CD14-positive monocyte (primary cell): ENCODE measurements at regions not wholly inside any gene's neighbourhood (a gene's known extent, or its start where the extent isn't known, plus 50 kb on each side); places are given as distances from the start of the nearest gene placed in this dataset.

Experiments
- DNase-seq, 3 donors: peaks; one replicate each; pipeline ENCODE4 v3.0.0-alpha.2; 2011 to 2022
- H2AFZ ChIP-seq: 2 replicates; pipeline ENCODE4 v1.6.0; 2012; ENCODE audit warnings: mild to moderate bottlenecking, low read depth, low read length, inconsistent platforms; ENCODE audit not compliant: insufficient read depth, poor library complexity, severe bottlenecking
- H3K27ac ChIP-seq, 2 donors: 1 replicate in 1 of 2; 2 replicates in 1 of 2; pipeline ENCODE4 v1.5.1; 2012 to 2013; ENCODE audit warnings: low read length in 2 of 2, control low read depth in 1 of 2, inconsistent platforms in 1 of 2, low read depth in 1 of 2, mild to moderate bottlenecking in 1 of 2
- H3K27me3 ChIP-seq, 2 donors: one replicate each; pipeline versions ENCODE4 v1.6.0 to v1.6.1; 2011 to 2013; ENCODE audit warnings: low read length in 2 of 2; ENCODE audit not compliant: control insufficient read depth in 2 of 2, insufficient read depth in 2 of 2
- H3K36me3 ChIP-seq, 2 donors: replicated peaks in 1 of 2; 1 replicate in 1 of 2; 2 replicates in 1 of 2; pipeline versions ENCODE4 v1.5.1 to v1.6.1; 2012 to 2013; ENCODE audit warnings: low read length in 2 of 2, control low read depth in 1 of 2, inconsistent platforms in 1 of 2, mild to moderate bottlenecking in 1 of 2; ENCODE audit not compliant: insufficient read depth in 2 of 2, control insufficient read depth in 1 of 2
- H3K4me1 ChIP-seq, 2 donors: 1 replicate in 1 of 2; 2 replicates in 1 of 2; pipeline versions ENCODE4 v1.5.1 to v1.6.1; 2012 to 2013; ENCODE audit warnings: low read length in 2 of 2, control low read depth in 1 of 2, inconsistent platforms in 1 of 2, mild to moderate bottlenecking in 1 of 2, moderate library complexity in 1 of 2; ENCODE audit not compliant: insufficient read depth in 2 of 2, control insufficient read depth in 1 of 2
- H3K4me2 ChIP-seq: replicated peaks from 2 replicates; pipeline ENCODE3; 2012; ENCODE audit warnings: low read length, moderate library complexity, mild to moderate bottlenecking; ENCODE audit not compliant: poor library complexity, severe bottlenecking; ENCODE audit errors: extremely low read depth
- H3K4me3 ChIP-seq, 3 experiments: fragments of 200-600 bp in 1 of 3; sonication (generic) in 1 of 3; replicated peaks in 1 of 3; 1 replicate in 2 of 3; 2 replicates in 1 of 3; pipeline ENCODE4 v1.5.1; 2011 to 2013; ENCODE audit warnings: low read length in 3 of 3, mild to moderate bottlenecking in 3 of 3, control low read depth in 2 of 3, low read depth in 2 of 3, inconsistent platforms in 1 of 3, moderate library complexity in 1 of 3
- H3K79me2 ChIP-seq: 2 replicates; pipeline ENCODE4 v1.6.0; 2012; ENCODE audit warnings: mild to moderate bottlenecking, control low read depth, inconsistent platforms, low read length, moderate library complexity; ENCODE audit not compliant: insufficient read depth
- H3K9ac ChIP-seq: 2 replicates; pipeline ENCODE4 v1.6.0; 2017; ENCODE audit warnings: low read length, mild to moderate bottlenecking; ENCODE audit not compliant: insufficient read depth, poor library complexity, severe bottlenecking
- H3K9me3 ChIP-seq, 2 donors: replicated peaks in 1 of 2; 1 replicate in 1 of 2; 2 replicates in 1 of 2; pipeline versions ENCODE4 v1.5.1 to v1.6.1; 2012 to 2013; ENCODE audit warnings: low read length in 2 of 2, control low read depth in 1 of 2; ENCODE audit not compliant: control insufficient read depth in 1 of 2, insufficient read depth in 1 of 2
- H4K20me1 ChIP-seq: 2 replicates; pipeline ENCODE4 v1.6.0; 2012; ENCODE audit warnings: mild to moderate bottlenecking, low read length, control low read depth, moderate library complexity; ENCODE audit not compliant: insufficient read depth
- H3K27ac Mint-ChIP-seq, 7 donors: one replicate each; pipeline ENCODE4 v1.8.0; 2020; ENCODE audit warnings: mild to moderate bottlenecking in 7 of 7, mixed read lengths in 7 of 7, moderate library complexity in 6 of 7, inconsistent platforms in 2 of 7
- H3K27me3 Mint-ChIP-seq, 3 donors: one replicate each; pipeline ENCODE4 v1.8.0; 2021 to 2022; ENCODE audit warnings: low read depth in 3 of 3, mild to moderate bottlenecking in 3 of 3, mixed read lengths in 3 of 3, moderate library complexity in 3 of 3, inconsistent platforms in 1 of 3
- H3K36me3 Mint-ChIP-seq, 2 donors: one replicate each; pipeline ENCODE4 v1.8.0; 2020; ENCODE audit warnings: mixed read lengths in 2 of 2, inconsistent platforms in 1 of 2, mild to moderate bottlenecking in 1 of 2
- H3K4me1 Mint-ChIP-seq: one replicate; pipeline ENCODE4 v1.8.0; 2020; ENCODE audit warnings: mild to moderate bottlenecking, mixed read lengths
- H3K4me3 Mint-ChIP-seq, 2 donors: one replicate each; pipeline ENCODE4 v1.8.0; 2020; ENCODE audit warnings: mild to moderate bottlenecking in 2 of 2, mixed read lengths in 2 of 2, moderate library complexity in 1 of 2
- H3K9me3 Mint-ChIP-seq, 7 donors: one replicate each; pipeline ENCODE4 v1.8.0; 2020 to 2022; ENCODE audit warnings: mixed read lengths in 7 of 7, mild to moderate bottlenecking in 6 of 7, moderate library complexity in 6 of 7, inconsistent platforms in 2 of 7
- WGBS: methylation state at CpG from one replicate; pipeline ENCODE4 v1.1.5; 2013; ENCODE audit warnings: missing lambda C conversion rate; ENCODE audit not compliant: insufficient coverage; 5-methylcytosine and 5-hydroxymethylcytosine counted together
- intact Hi-C, 2 donors: fragments of 100-400 bp; cut with micrococcal nuclease; formaldehyde crosslinking; loops; one replicate each; pipeline versions ENCODE4 v1.15.0 to v1.15.1; 2023
- TF ChIP-seq, protein P1 (sequence below): fragments of 200-600 bp; IDR thresholded peaks from one replicate; pipeline ENCODE4 v1.8.0; 2022; ENCODE audit warnings: antibody characterized with exemption, mild to moderate bottlenecking

DNA sequence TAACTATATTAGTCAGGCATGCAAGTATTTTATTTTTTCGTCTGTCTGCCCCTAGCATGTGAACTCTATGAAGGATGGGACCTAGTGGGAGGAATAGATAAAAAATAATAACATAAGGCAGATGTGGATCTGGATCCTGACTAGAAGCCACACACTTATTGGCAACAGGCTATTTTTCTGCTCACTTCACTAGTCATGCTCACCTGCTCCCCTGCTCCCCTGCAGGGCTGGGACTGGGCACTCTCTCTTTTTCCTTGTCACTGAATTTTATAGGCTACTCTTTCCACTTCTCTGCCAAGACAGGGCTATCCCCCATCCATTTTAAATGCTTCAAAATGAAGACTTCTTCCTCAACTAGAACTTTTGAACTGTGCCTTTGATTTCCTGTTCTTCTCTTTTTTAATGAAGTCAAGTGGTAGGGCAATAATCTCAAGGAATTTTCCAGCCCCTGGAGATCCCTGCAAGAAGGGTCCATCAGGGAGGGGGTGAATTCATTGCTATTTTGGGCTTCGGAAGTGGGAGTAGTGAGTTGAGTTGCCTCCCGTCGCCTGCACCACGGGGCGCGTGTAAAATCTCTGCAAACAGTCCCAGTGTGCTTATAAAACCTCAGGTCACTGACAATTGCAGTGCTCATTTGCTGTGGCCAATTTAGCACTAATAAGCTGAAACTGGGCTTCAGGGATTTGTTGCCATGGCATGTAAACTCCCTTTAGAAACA is 156.7 kb upstream of the NPVF start:
- 100% methylated on average over 6 of the region's 7 CpGs for WGBS
- Mint-ChIP-seq H3K36me3 (no peaks in the 10 kb centered on the region), H3K4me1 (no peaks in the 10 kb centered on the region), H3K27ac (no peak overlapping the region), H3K4me3 (no peak overlapping the region), H3K9me3 (no peaks in the 10 kb centered on the region), H3K27me3 (peaks cover 6 to 11% (median 10%) of the 10 kb centered on the region in 3 donors)
- Histone ChIP-seq H3K36me3 (no peaks in the 10 kb centered on the region), H3K79me2 (no peaks in the 10 kb centered on the region), H4K20me1 (no peaks in the 10 kb centered on the region), H3K27ac (no peak overlapping the region), H2AFZ (no peak overlapping the region), H3K27me3 (peaks cover 0 to 2% of the 10 kb centered on the region in 2 donors), H3K4me1 (no peaks in the 10 kb centered on the region), H3K9me3 (no peaks in the 10 kb centered on the region), H3K4me2 (no peak overlapping the region), H3K9ac (no peak overlapping the region), H3K4me3 (no peak overlapping the region)
- no peak for DNase-seq
- TF ChIP-seq, protein P1, sequence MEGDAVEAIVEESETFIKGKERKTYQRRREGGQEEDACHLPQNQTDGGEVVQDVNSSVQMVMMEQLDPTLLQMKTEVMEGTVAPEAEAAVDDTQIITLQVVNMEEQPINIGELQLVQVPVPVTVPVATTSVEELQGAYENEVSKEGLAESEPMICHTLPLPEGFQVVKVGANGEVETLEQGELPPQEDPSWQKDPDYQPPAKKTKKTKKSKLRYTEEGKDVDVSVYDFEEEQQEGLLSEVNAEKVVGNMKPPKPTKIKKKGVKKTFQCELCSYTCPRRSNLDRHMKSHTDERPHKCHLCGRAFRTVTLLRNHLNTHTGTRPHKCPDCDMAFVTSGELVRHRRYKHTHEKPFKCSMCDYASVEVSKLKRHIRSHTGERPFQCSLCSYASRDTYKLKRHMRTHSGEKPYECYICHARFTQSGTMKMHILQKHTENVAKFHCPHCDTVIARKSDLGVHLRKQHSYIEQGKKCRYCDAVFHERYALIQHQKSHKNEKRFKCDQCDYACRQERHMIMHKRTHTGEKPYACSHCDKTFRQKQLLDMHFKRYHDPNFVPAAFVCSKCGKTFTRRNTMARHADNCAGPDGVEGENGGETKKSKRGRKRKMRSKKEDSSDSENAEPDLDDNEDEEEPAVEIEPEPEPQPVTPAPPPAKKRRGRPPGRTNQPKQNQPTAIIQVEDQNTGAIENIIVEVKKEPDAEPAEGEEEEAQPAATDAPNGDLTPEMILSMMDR: no peak
- intact Hi-C loops: loop anchor here in 1 of 2 donors (5.0 kb wide), 1 partner anchor 123 kb away; no protein-coding TSS in a partner anchor

- H3K9me3 ChIP-seq: no peaks in the 10 kb centered on the region
- H3K36me3 ChIP-seq: no peaks in the 10 kb centered on the region
- no peak overlapping the region for H3K4me3 ChIP-seq
- H3K4me1 ChIP-seq: no peaks in the 10 kb centered on the region
- no peaks in the 10 kb centered on the region for H3K36me3 Mint-ChIP-seq
- H3K9ac ChIP-seq: no peak overlapping the region
- no peak overlapping the region for H3K27ac ChIP-seq
- H3K27ac Mint-ChIP-seq: no peak overlapping the region
- no peaks in the 10 kb centered on the region for H4K20me1 ChIP-seq
- no peak for DNase-seq
- no peaks in the 10 kb centered on the region for H3K9me3 Mint-ChIP-seq
- 89% methylated on average over 9 of the region's 10 CpGs for WGBS
- H3K4me1 Mint-ChIP-seq: no peaks in the 10 kb centered on the region
- TF ChIP-seq, protein P1: no peak
- H2AFZ ChIP-seq: no peak overlapping the region
- no peaks in the 10 kb centered on the region for H3K79me2 ChIP-seq
- intact Hi-C loops: loop anchor here in 1 of 2 donors (5.0 kb wide), 1 partner anchor 123 kb away; no protein-coding TSS in a partner anchor
- no peak overlapping the region for H3K4me3 Mint-ChIP-seq
- H3K27me3 ChIP-seq: peaks cover 3 to 7% of the 10 kb centered on the region in 2 donors
- no peak overlapping the region for H3K4me2 ChIP-seq
- H3K27me3 Mint-ChIP-seq: peaks cover 6 to 16% (median 10%) of the 10 kb centered on the region in 3 donors
Measured at GRCh38 chr7:25385506-25386136, 157.3 kb upstream of the NPVF start.
